NT2/D1 (cell line): ENCODE measurements at regions not wholly inside any gene's neighbourhood (a gene's known extent, or its start where the extent isn't known, plus 50 kb on each side); places are given as distances from the start of the nearest gene placed in this dataset.
A peak's percentile ranks its signal among the peaks of the same experiment; 100 is the strongest.
"Not testable (repeated sequence)": the region's sequence is repeated elsewhere in the genome, so short reads cannot be mapped to it uniquely, and the experiment has no call there.

ENCODE experiments used
- DNase-seq: peaks from one replicate; pipeline ENCODE4 v3.0.0-alpha.2; 2011; ENCODE audit warnings: low read depth, low spot score
- H3K27me3 ChIP-seq: 2 replicates; pipeline ENCODE4 v1.6.0; 2011; ENCODE audit warnings: mild to moderate bottlenecking; ENCODE audit not compliant: insufficient read length, insufficient read depth
- H3K36me3 ChIP-seq: 2 replicates; pipeline ENCODE4 v1.6.1; 2011; ENCODE audit warnings: mild to moderate bottlenecking, low read length, mixed read lengths; ENCODE audit not compliant: insufficient read depth, insufficient read length
- H3K4me1 ChIP-seq: 2 replicates; pipeline ENCODE4 v1.5.1; 2011; ENCODE audit not compliant: insufficient read depth, insufficient read length
- H3K4me3 ChIP-seq: 2 replicates; pipeline ENCODE4 v1.5.1; 2011; ENCODE audit warnings: low read depth; ENCODE audit not compliant: insufficient read length
- H3K9ac ChIP-seq: 2 replicates; pipeline ENCODE4 v1.6.0; 2011; ENCODE audit warnings: low read depth; ENCODE audit not compliant: insufficient read length
- H3K9me3 ChIP-seq: 2 replicates; pipeline ENCODE4 v1.5.1; 2011; ENCODE audit warnings: mild to moderate bottlenecking, low read length; ENCODE audit not compliant: insufficient read depth
- SUZ12 ChIP-seq: IDR thresholded peaks from 2 replicates; pipeline ENCODE4 v1.6.1; 2011; ENCODE audit not compliant: insufficient read length, insufficient read depth; ENCODE audit errors: extremely low read depth
- YY1 ChIP-seq: IDR thresholded peaks from 2 replicates; pipeline ENCODE4 v1.6.1; 2011; ENCODE audit not compliant: insufficient read length, insufficient read depth
- ZNF274 ChIP-seq: IDR thresholded peaks from 2 replicates; pipeline ENCODE4 v1.6.1; 2011; ENCODE audit warnings: mild to moderate bottlenecking, low read depth, low read length

DNA sequence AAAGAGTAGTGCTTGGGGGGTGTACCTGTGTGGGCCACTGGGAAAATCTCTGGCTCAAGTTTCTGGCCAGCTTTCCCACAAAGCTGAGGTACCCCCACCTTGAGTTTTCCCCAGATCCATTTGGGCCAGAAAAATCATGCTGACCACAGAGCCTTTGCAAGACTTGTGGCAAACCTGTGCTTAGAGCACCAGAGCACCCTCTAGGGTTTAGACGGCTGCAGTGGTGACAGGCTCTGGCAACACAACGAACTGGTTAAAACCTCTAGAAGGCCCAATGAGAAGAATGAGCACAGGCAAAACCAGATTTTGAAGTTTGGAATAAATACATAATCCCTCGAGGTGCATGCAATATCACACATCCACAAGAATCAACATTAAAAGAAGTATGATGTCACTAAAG, 290.7 kb upstream of the FOLH1 start:
- Histone ChIP-seq H3K36me3 (no peaks in the 10 kb centered on the region), H3K4me3 (no peak overlapping the region), H3K27me3 (no peaks in the 10 kb centered on the region), H3K9ac (no peak overlapping the region), H3K9me3 (no peaks in the 10 kb centered on the region), H3K4me1 (no peaks in the 10 kb centered on the region)
- TF ChIP-seq ZNF274, result no peak
- TF ChIP-seq YY1, result no peak
- no peak for TF ChIP-seq SUZ12
- no peak for DNase-seq

DNA sequence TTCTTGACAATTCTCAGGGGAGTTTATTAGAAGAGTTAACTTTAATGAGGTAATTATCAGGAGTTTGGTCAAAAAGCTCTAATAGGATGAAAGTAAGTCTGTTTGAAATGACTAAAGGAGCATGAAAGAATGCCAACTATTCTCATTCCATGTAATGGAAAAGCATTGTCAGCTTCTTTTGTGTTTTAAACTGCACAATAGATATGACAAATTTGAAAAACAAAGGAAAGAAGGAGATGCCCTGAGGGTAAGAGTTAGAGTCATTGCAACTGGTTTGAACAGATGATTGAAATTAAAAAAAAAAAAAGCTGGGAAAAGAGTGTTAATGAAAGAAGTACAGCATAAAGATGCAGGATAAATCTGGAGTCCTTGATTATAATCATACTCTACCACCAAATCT, 296.8 kb upstream of the FOLH1 start:
- Histone ChIP-seq H3K4me1 (no peaks in the 10 kb centered on the region), H3K9me3 (no peaks in the 10 kb centered on the region), H3K4me3 (no peak overlapping the region), H3K36me3 (no peaks in the 10 kb centered on the region), H3K27me3 (no peaks in the 10 kb centered on the region), H3K9ac (no peak overlapping the region)
- TF ChIP-seq SUZ12 (no peak), ZNF274 (no peak), YY1 (no peak)
- peak; percentile 63 for DNase-seq

DNA sequence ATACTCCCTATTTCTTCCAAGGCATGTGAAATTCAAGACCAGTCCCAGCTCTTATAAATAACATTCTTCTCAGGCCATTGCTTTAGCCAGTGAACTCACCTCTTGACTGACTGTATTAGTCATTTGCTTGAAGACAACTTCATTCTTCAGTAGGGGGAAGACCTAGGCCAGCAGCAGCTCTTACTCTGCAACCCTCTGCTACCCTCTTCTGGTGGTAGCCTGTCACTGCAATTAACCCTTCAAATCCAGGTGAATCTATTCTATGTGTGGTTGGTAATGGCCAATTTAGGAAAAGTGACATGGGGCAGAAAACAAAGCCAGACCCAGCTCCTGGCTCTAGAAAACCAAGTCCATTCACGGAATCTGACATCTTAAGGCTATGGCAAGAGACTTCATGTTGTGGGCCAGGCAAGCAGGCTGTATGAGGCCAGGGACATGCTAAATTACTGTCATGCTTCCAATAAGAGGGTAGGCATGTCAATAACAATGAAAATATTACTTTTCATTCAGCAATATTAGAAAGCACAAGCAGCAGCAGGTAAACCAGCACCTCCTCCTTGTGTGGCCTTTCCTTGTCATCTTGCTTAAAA, 317.9 kb upstream of the FOLH1 start:
- not testable (repeated sequence) for H3K9ac ChIP-seq, H3K36me3 ChIP-seq, H3K9me3 ChIP-seq, H3K4me1 ChIP-seq, H3K27me3 ChIP-seq, H3K4me3 ChIP-seq
- peak; percentile 30 for DNase-seq

DNA sequence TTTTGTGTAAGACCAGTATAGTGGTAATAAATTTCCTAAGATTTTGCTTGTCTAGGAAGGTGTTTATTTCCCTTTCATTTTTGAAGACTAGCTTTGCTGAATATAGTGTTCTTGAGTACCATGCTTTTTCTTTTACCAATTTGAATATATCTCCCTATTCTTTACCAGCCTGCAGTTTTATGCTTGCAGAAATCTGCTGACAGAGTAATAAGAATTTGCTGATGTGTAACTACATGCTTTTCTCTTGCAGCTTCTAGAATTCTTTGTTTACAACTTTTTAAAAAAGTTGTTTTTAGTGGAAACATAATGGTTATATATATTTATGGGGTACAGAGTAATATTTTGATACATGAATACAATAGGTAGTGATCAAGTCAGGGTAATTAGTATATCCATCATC, 324.8 kb upstream of the FOLH1 start:
- TF ChIP-seq YY1, result no peak
- TF ChIP-seq ZNF274, result no peak
- TF ChIP-seq SUZ12, result no peak
- Histone ChIP-seq H3K9ac (no peak overlapping the region), H3K9me3 (no peaks in the 10 kb centered on the region), H3K4me1 (no peaks in the 10 kb centered on the region), H3K27me3 (no peaks in the 10 kb centered on the region), H3K36me3 (no peaks in the 10 kb centered on the region), H3K4me3 (no peak overlapping the region)
- DNase-seq, result no peak

DNA sequence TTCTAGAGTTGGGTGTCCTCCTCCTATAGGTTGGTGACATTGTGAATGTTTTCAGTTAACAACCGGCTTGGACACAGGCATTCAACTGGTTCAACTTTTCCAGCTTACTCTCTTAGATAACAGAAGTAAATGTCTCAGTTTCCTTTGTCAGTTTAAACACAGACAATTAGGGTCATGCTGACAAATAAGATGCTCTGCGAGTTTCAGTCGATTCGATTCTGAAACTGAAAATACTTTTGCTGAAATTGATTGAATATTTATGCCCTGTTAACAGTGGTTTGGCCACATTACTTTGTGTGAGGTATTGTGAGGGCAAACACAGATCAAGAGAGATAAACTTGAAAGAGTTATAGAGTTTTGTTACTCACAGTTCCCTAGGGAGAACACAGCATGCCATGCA, 330.5 kb upstream of the FOLH1 start:
- H3K27me3 ChIP-seq, H3K9me3 ChIP-seq, H3K4me1 ChIP-seq, H3K4me3 ChIP-seq, H3K9ac ChIP-seq, DNase-seq, H3K36me3 ChIP-seq: not testable (repeated sequence)

DNA sequence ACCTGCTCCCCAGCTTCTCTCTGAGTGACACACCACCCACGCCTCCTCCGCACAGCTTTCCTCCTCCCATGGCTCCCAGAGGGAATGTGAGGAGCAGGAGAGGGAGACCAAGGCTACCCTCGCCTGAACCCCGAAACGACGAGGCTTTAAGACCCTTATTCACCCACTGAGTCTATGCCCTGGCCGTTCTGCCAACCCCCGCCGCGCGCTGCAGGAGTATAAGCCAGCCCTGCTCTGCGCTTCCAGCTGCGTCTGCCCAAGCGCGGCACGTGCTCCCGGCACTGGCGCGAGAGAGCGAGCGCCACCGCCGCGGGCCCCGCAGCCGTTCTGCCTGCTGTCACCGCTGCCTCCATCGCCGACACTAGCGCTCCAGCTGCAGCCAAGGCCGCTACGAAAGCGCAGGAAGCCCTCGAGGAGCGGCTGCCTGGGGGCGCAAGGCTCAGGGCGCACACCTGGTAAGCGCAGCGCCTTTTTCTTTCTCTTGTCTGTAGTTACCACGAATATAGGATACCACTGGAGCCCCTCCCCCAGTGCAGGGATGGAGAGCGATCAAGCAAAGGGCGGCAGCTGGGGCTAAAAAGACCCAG, 350.0 kb upstream of the FOLH1 start:
- DNase-seq, H3K9ac ChIP-seq, H3K36me3 ChIP-seq, H3K4me1 ChIP-seq, H3K9me3 ChIP-seq: not testable (repeated sequence)
- H3K4me3 ChIP-seq, result peak overlapping the region; percentile 10
- peaks cover 38% of the 10 kb centered on the region for H3K27me3 ChIP-seq

DNA sequence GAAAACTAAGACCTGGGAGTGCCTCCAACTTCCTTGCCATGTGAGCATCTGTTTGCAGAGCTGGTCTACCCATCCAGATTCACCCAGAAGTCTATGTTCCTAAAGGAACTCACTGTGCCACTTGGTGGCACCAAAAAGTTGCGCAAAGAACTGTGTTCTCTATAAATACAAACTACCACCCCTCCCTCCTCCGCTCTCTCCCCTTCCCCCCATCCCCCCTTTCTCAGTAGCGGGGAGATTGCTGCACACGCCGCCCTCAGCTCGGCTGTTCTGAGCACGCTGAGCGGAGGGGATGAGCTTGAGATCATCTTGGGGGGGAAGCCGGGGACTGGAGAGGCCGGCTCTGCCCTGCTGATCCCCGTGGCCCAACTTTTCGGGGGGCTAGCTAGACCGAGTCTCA, 352.2 kb upstream of the FOLH1 start:
- DNase-seq, H3K9me3 ChIP-seq, H3K9ac ChIP-seq, H3K4me1 ChIP-seq, H3K4me3 ChIP-seq, H3K36me3 ChIP-seq: not testable (repeated sequence)
- H3K27me3 ChIP-seq, result peaks cover 38% of the 10 kb centered on the region

DNA sequence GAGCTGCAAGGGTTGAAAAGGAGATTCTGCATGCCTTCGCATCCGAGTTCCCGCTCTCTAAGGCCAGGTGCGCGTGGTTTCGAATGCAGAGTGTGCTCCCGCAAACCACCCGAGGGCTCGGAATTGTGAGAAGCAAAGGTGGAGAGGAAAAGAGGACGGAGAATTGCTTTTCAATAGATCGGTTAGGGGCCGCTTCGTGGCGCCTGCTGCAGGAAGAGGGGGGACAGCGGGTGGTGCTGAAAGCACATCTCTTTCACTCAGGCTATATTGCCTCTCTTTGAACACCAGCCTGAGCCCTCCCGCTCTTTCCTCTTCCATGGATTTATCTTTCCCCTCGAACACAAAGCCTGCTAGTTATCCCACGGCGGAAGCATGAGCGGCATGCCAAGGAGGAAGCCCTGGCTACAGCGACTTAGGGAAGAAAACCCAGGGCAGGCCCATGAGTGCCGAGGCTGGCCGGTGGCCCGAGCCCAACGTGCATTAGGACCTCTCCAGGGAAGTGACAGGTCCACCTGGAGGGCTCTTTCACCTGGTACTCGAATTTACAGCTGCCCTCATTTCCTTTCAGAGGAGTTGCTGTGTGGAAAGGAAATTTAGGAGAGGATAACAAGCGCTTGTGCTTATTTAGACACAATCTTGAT, 353.0 kb upstream of the FOLH1 start:
- not testable (repeated sequence) for H3K4me1 ChIP-seq, H3K9ac ChIP-seq, H3K9me3 ChIP-seq, H3K4me3 ChIP-seq, DNase-seq, H3K36me3 ChIP-seq
- peaks cover 38% of the 10 kb centered on the region for H3K27me3 ChIP-seq

DNA sequence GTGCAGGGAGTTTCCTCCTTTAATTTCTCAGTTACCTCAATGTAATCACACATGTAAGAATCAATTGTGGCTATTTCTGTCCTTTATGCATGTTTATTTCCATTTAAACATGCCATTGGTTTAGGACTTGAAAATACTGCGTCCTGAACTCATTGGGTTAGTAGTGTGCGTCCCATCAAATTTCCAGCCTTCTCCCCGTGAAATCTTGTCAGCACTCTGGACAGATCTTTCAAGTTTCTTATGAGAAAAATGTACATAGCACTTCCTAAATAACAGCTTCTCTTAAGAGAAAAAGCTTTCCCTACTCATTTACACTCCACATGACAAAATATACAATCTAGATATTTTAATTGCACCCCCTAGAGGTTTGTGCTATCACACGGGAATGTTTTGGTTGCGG, 353.9 kb upstream of the FOLH1 start:
- H3K4me3 ChIP-seq, H3K9me3 ChIP-seq, H3K4me1 ChIP-seq, H3K9ac ChIP-seq, DNase-seq, H3K36me3 ChIP-seq: not testable (repeated sequence)
- peaks cover 33% of the 10 kb centered on the region for H3K27me3 ChIP-seq

DNA sequence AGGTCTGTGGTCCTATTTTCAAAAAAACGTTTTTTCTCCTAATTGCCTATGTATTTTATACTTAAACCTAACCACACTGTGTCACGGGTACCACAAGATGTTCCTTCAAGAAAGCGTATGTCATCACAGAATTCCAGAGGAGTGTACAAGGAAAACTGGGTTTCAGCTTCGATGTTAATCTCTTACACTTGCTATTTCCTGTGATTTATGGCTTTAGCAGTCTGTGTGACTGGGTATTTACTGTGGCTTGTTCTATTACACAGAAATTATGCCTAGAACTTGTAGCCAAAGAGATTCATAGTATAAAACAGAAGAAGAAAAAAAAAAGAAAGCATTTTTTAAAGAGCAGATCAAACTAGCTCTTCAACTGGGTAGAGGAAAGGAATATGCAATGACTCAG, 371.1 kb upstream of the FOLH1 start:
- H3K27me3 ChIP-seq, H3K36me3 ChIP-seq, H3K4me1 ChIP-seq, DNase-seq, H3K9me3 ChIP-seq, H3K4me3 ChIP-seq, H3K9ac ChIP-seq: not testable (repeated sequence)

DNA sequence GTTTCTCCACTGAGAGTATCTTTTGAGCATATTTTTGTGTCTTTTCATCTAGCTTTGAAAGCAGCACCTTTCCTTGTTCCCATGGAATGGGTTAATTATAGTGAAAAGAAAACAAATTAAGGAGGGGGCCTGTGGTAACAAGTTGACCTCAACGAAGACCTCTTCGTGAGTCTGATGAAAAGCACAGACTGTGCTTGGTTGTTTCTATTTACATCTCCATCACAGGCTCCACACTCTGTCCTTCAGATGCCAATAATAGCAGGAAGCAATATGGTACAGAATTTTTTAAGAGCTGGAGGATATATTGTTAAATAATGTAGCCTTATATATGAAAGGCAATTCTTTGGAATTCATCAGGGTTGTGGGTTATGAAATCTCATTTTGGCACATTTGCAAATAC, 366.7 kb upstream of the OR4C13 start:
- not testable (repeated sequence) for H3K9me3 ChIP-seq, DNase-seq, H3K9ac ChIP-seq, H3K36me3 ChIP-seq, H3K27me3 ChIP-seq, H3K4me1 ChIP-seq, H3K4me3 ChIP-seq
